SK-N-SH (cell line): ENCODE measurements at regions not wholly inside any gene's neighbourhood (a gene's known extent, or its start where the extent isn't known, plus 50 kb on each side); places are given as distances from the start of the nearest gene placed in this dataset.

Source experiments
- CTCF ChIA-PET: fragments of 300-600, 350-600 bp; formaldehyde crosslinking; extraction: SDS; loops from one replicate; lab custom pipeline; 2021; lab: Yijun Ruan, JAX
- POLR2A ChIA-PET: fragments of 350-600 bp; sonication (Branson Sonifier 250); formaldehyde crosslinking; extraction: SDS; loops from one replicate; lab custom pipeline; 2020; ENCODE audit warnings: antibody characterized with exemption, inconsistent platforms; lab: Yijun Ruan, JAX
- DNase-seq: peaks from one replicate; pipeline ENCODE4 v3.0.0; 2012
- H2AFZ ChIP-seq: fragments of 200-600 bp; sonication (generic); 2 replicates; pipeline ENCODE4 v1.8.1; 2016; ENCODE audit warnings: antibody characterized with exemption, mild to moderate bottlenecking, low read depth
- H3F3A ChIP-seq: fragments of 200-600 bp; sonication (generic); replicated peaks from 2 replicates; pipeline ENCODE3; 2016; ENCODE audit warnings: antibody characterized with exemption, mild to moderate bottlenecking; ENCODE audit not compliant: insufficient read depth
- H3K27ac ChIP-seq, 2 experiments: fragments of 200-500 bp in 1 of 2; fragments of 200-600 bp in 1 of 2; sonication (Bioruptor generic) in 1 of 2; sonication (generic), shearing (Covaris generic) in 1 of 2; 2 replicates each; pipeline versions ENCODE4 v1.5.1 to v1.6.1; 2014 to 2016; ENCODE audit warnings: low read depth in 2 of 2, inconsistent platforms in 1 of 2, low read length in 1 of 2, mild to moderate bottlenecking in 1 of 2, mixed read lengths in 1 of 2
- H3K27me3 ChIP-seq: fragments of 200-600 bp; sonication (generic), shearing (Covaris generic); 2 replicates; pipeline ENCODE4 v1.6.1; 2016; ENCODE audit warnings: mixed run types; ENCODE audit not compliant: insufficient read depth
- H3K36me3 ChIP-seq, 2 experiments: fragments of 200-500 bp in 1 of 2; fragments of 200-600 bp in 1 of 2; sonication (Bioruptor generic) in 1 of 2; sonication (generic) in 1 of 2; replicated peaks in 1 of 2; 2 replicates each; pipeline versions ENCODE3 to v1.5.1; 2014 to 2016; ENCODE audit warnings: low read length in 1 of 2, mild to moderate bottlenecking in 1 of 2; ENCODE audit not compliant: insufficient read depth in 2 of 2, control insufficient read depth in 1 of 2
- H3K4me1 ChIP-seq, 2 experiments: fragments of 200-500 bp in 1 of 2; fragments of 200-600 bp in 1 of 2; sonication (Bioruptor generic) in 1 of 2; sonication (generic), shearing (Covaris generic) in 1 of 2; 2 replicates each; pipeline versions ENCODE4 v1.5.1 to v1.6.1; 2014 to 2016; ENCODE audit warnings: low read depth in 1 of 2, low read length in 1 of 2, mixed run types in 1 of 2; ENCODE audit not compliant: insufficient read depth in 2 of 2, control insufficient read depth in 1 of 2
- H3K4me2 ChIP-seq: fragments of 200-600 bp; sonication (generic), shearing (Covaris generic); 2 replicates; pipeline ENCODE4 v1.6.1; 2017; ENCODE audit warnings: mixed run types
- H3K4me3 ChIP-seq, 2 experiments: fragments of 200-500 bp in 1 of 2; fragments of 200-600 bp in 1 of 2; sonication (Bioruptor generic) in 1 of 2; sonication (generic), shearing (Covaris generic) in 1 of 2; 2 replicates each; pipeline versions ENCODE4 v1.5.1 to v1.8.1; 2014 to 2016; ENCODE audit warnings: low read depth in 2 of 2, inconsistent platforms in 1 of 2, low read length in 1 of 2, mild to moderate bottlenecking in 1 of 2, mixed read lengths in 1 of 2, moderate library complexity in 1 of 2
- H3K79me2 ChIP-seq: fragments of 200-600 bp; sonication (generic); 2 replicates; pipeline ENCODE4 v1.8.1; 2017; ENCODE audit warnings: mild to moderate bottlenecking; ENCODE audit not compliant: insufficient read depth
- H3K9ac ChIP-seq: fragments of 200-600 bp; sonication (generic); 2 replicates; pipeline ENCODE4 v1.6.1; 2017; ENCODE audit warnings: mixed run types
- H3K9me2 ChIP-seq: fragments of 200-600 bp; sonication (generic); 2 replicates; pipeline ENCODE4 v1.6.1; 2017; ENCODE audit warnings: mixed run types
- H3K9me3 ChIP-seq: fragments of 200-600 bp; sonication (generic); 2 replicates; pipeline ENCODE4 v1.6.1; 2017; ENCODE audit warnings: mixed run types, mild to moderate bottlenecking, moderate library complexity
- H4K20me1 ChIP-seq: fragments of 200-600 bp; sonication (generic); 2 replicates; pipeline ENCODE4 v1.6.1; 2017; ENCODE audit warnings: mild to moderate bottlenecking, mixed run types; ENCODE audit not compliant: insufficient read depth
- EP300 ChIP-seq, 2 experiments: IDR thresholded peaks; 2 replicates each; pipeline versions ENCODE4 v1.4.0 to v1.6.1; 2012; ENCODE audit warnings: borderline replicate concordance in 1 of 2, low read depth in 1 of 2, low read length in 1 of 2
- FOSL2 ChIP-seq: IDR thresholded peaks from 2 replicates; pipeline ENCODE4 v1.4.0; 2012; ENCODE audit warnings: low read depth, mild to moderate bottlenecking, moderate library complexity, borderline replicate concordance
- FOXM1 ChIP-seq: IDR thresholded peaks from 2 replicates; pipeline ENCODE4 v1.4.0; 2012; ENCODE audit warnings: low read depth, mild to moderate bottlenecking
- IRF3 ChIP-seq: fragments of 150-350 bp; IDR thresholded peaks from 2 replicates; pipeline ENCODE4 v1.6.1; 2016; ENCODE audit warnings: mild to moderate bottlenecking, low read depth, low read length
- REST ChIP-seq: IDR thresholded peaks from 2 replicates; pipeline ENCODE4 v1.6.1; 2012; ENCODE audit warnings: mild to moderate bottlenecking, low read depth, low read length, moderate library complexity
- RFX5 ChIP-seq: IDR thresholded peaks from 2 replicates; pipeline ENCODE4 v1.6.1; 2012; ENCODE audit warnings: mild to moderate bottlenecking, improper control_type of control experiment, low read length
- TAF1 ChIP-seq: IDR thresholded peaks from 2 replicates; pipeline ENCODE4 v1.6.1; 2012; ENCODE audit warnings: low read depth, mild to moderate bottlenecking, low read length, moderate library complexity, borderline replicate concordance
- TCF12 ChIP-seq: IDR thresholded peaks from 2 replicates; pipeline ENCODE4 v1.4.0; 2012
- TEAD4 ChIP-seq: IDR thresholded peaks from 2 replicates; pipeline ENCODE4 v1.4.0; 2012; ENCODE audit warnings: mild to moderate bottlenecking, borderline replicate concordance; ENCODE audit not compliant: insufficient read depth
- ZBTB33 ChIP-seq: IDR thresholded peaks from 2 replicates; pipeline ENCODE4 v1.4.0; 2012; ENCODE audit warnings: low read depth, borderline replicate concordance
- WGBS: methylation state at CpG from one replicate; pipeline ENCODE4 v1.1.6; 2017; ENCODE audit warnings: low lambda C conversion rate; 5-methylcytosine and 5-hydroxymethylcytosine counted together

GRCh38 chr6:91271807-91272206, 684.9 kb upstream of the MAP3K7 start (continued):
- TF ChIP-seq ZBTB33: no peak

GRCh38 chr6:91268941-91269340, 682.1 kb upstream of the MAP3K7 start:
- no peaks in the 10 kb centered on the region for H3F3A ChIP-seq
- H2AFZ ChIP-seq: no peak overlapping the region
- no peaks in the 10 kb centered on the region for H3K9me3 ChIP-seq
- no peaks in the 10 kb centered on the region for H3K27me3 ChIP-seq
- no peaks in the 10 kb centered on the region for H3K79me2 ChIP-seq
- H4K20me1 ChIP-seq: no peaks in the 10 kb centered on the region
- 0% methylated on average over 2 of the region's 2 CpGs for WGBS
- H3K9ac ChIP-seq: no peak overlapping the region
- no peak overlapping the region for H3K4me3 ChIP-seq
- DNase-seq: no peak
- no peak overlapping the region for H3K27ac ChIP-seq
- ChIA-PET POLR2A (no interaction called here), CTCF (no interaction called here)
- H3K9me2 ChIP-seq: no peaks in the 10 kb centered on the region
- no peaks in the 10 kb centered on the region for H3K36me3 ChIP-seq
- no peak overlapping the region for H3K4me2 ChIP-seq
- TF ChIP-seq RFX5: no peak
- no peak for TF ChIP-seq TEAD4
- TF ChIP-seq FOXM1: no peak
- no peak for TF ChIP-seq EP300 (IDR thresholded peaks at IDR 0.05; ENCODE audit: borderline replicate concordance in 1 of 2, low read depth in 1 of 2, low read length in 1 of 2)
- TF ChIP-seq TAF1: no peak
- no peak for TF ChIP-seq FOSL2
- TF ChIP-seq IRF3: no peak
- TF ChIP-seq TCF12: no peak
- no peak for TF ChIP-seq REST
- no peak for TF ChIP-seq ZBTB33
- no peaks in the 10 kb centered on the region; a peak in 1 of 4 replicates for H3K4me1 ChIP-seq
